Osteoblast (primary cell): ENCODE measurements at regions not wholly inside any gene's neighbourhood (a gene's known extent, or its start where the extent isn't known, plus 50 kb on each side); places are given as distances from the start of the nearest gene placed in this dataset.
A peak's percentile ranks its signal among the peaks of the same experiment; 100 is the strongest.

Source experiments
- DNase-seq: peaks from one replicate; pipeline ENCODE4 v3.0.0; 2011; ENCODE audit warnings: low spot score, mixed read lengths; ENCODE audit not compliant: insufficient read length; ENCODE audit errors: missing footprints
- H2AFZ ChIP-seq: 2 replicates; pipeline ENCODE4 v1.6.0; 2011; ENCODE audit warnings: mild to moderate bottlenecking, low read length
- H3K27ac ChIP-seq: 2 replicates; pipeline ENCODE4 v1.5.1; 2011; ENCODE audit warnings: mild to moderate bottlenecking, low read depth, low read length, moderate library complexity
- H3K27me3 ChIP-seq: 2 replicates; pipeline ENCODE4 v1.6.0; 2012; ENCODE audit warnings: mild to moderate bottlenecking, control low read depth, inconsistent platforms, low read length, moderate library complexity; ENCODE audit not compliant: insufficient read depth
- H3K36me3 ChIP-seq: 2 replicates; pipeline ENCODE4 v1.5.1; 2011; ENCODE audit warnings: mild to moderate bottlenecking, low read length, control low read depth, moderate library complexity; ENCODE audit not compliant: insufficient read depth
- H3K4me1 ChIP-seq: 2 replicates; pipeline ENCODE4 v1.5.1; 2011; ENCODE audit warnings: mild to moderate bottlenecking, low read length, control low read depth, moderate library complexity; ENCODE audit not compliant: insufficient read depth
- H3K4me2 ChIP-seq: 2 replicates; pipeline ENCODE4 v1.6.0; 2011; ENCODE audit warnings: mild to moderate bottlenecking, low read length; ENCODE audit not compliant: insufficient read depth
- H3K4me3 ChIP-seq: fragments of 200-600 bp; sonication (generic); 3 replicates; pipeline ENCODE4 v1.5.1; 2012; ENCODE audit warnings: mild to moderate bottlenecking, low read length, inconsistent platforms; ENCODE audit not compliant: insufficient read depth
- H3K79me2 ChIP-seq: 2 replicates; pipeline ENCODE4 v1.6.0; 2012; ENCODE audit warnings: mild to moderate bottlenecking, low read length, control low read depth, inconsistent platforms; ENCODE audit not compliant: insufficient read depth
- H3K9me3 ChIP-seq: 2 replicates; pipeline ENCODE4 v1.5.1; 2011; ENCODE audit warnings: low read depth, low read length, control low read depth
- H4K20me1 ChIP-seq: 2 replicates; pipeline ENCODE4 v1.6.0; 2012; ENCODE audit warnings: mild to moderate bottlenecking, low read length, control low read depth; ENCODE audit not compliant: insufficient read depth
- CTCF ChIP-seq: IDR thresholded peaks from 2 replicates; pipeline ENCODE4 v1.5.1; 2011; ENCODE audit warnings: mild to moderate bottlenecking, low read depth, low read length, moderate library complexity; ENCODE audit errors: extremely low read depth

- Histone ChIP-seq H3K79me2 (no peaks in the 10 kb centered on the region), H2AFZ (no peak overlapping the region), H3K27me3 (no peaks in the 10 kb centered on the region), H3K27ac (no peak overlapping the region), H3K4me3 (no peak overlapping the region), H4K20me1 (no peaks in the 10 kb centered on the region), H3K9me3 (peaks cover 2% of the 10 kb centered on the region), H3K36me3 (no peaks in the 10 kb centered on the region), H3K4me1 (no peaks in the 10 kb centered on the region), H3K4me2 (no peak overlapping the region)
- DNase-seq, result no peak
- TF ChIP-seq CTCF, result no peak
These were observed 305.7 kb upstream of the GRIN3A start for GRCh38 chr9:102044133-102044532.

- Histone ChIP-seq H3K4me2 (no peak overlapping the region), H3K9me3 (no peaks in the 10 kb centered on the region), H3K4me3 (no peak overlapping the region), H3K4me1 (no peaks in the 10 kb centered on the region), H3K27ac (no peak overlapping the region), H3K27me3 (no peaks in the 10 kb centered on the region), H4K20me1 (no peaks in the 10 kb centered on the region), H2AFZ (no peak overlapping the region), H3K79me2 (no peaks in the 10 kb centered on the region), H3K36me3 (no peaks in the 10 kb centered on the region)
- no peak for DNase-seq
- no peak for TF ChIP-seq CTCF
These were observed 299.6 kb upstream of the GRIN3A start for GRCh38 chr9:102038006-102038405.

GRCh38 chr9:102035929-102036328, 297.5 kb upstream of the GRIN3A start:
- TF ChIP-seq CTCF, result no peak
- H4K20me1 ChIP-seq, result no peaks in the 10 kb centered on the region
- H3K27me3 ChIP-seq, result no peaks in the 10 kb centered on the region
- H3K79me2 ChIP-seq, result no peaks in the 10 kb centered on the region
- H3K4me3 ChIP-seq, result no peak overlapping the region
- no peaks in the 10 kb centered on the region for H3K4me1 ChIP-seq
- no peak overlapping the region for H3K4me2 ChIP-seq
- H3K27ac ChIP-seq, result no peak overlapping the region
- DNase-seq, result no peak
- no peaks in the 10 kb centered on the region for H3K36me3 ChIP-seq
- no peaks in the 10 kb centered on the region for H3K9me3 ChIP-seq
- H2AFZ ChIP-seq, result no peak overlapping the region

- H3K79me2 ChIP-seq, result no peaks in the 10 kb centered on the region
- no peak overlapping the region for H3K4me3 ChIP-seq
- no peaks in the 10 kb centered on the region for H4K20me1 ChIP-seq
- H3K4me2 ChIP-seq, result no peak overlapping the region
- no peak overlapping the region for H3K27ac ChIP-seq
- TF ChIP-seq CTCF, result no peak
- H2AFZ ChIP-seq, result no peak overlapping the region
- peak; percentile 6 for DNase-seq
- no peaks in the 10 kb centered on the region for H3K4me1 ChIP-seq
- peaks cover 5% of the 10 kb centered on the region for H3K9me3 ChIP-seq
- no peaks in the 10 kb centered on the region for H3K36me3 ChIP-seq
- H3K27me3 ChIP-seq, result no peaks in the 10 kb centered on the region
These were observed 294.2 kb upstream of the GRIN3A start for GRCh38 chr9:102032614-102033013.
